DMS114 treated with DMSO at 0.1 percent for 48 hours (cell line): ENCODE measurements at regions not wholly inside any gene's neighbourhood (a gene's known extent, or its start where the extent isn't known, plus 50 kb on each side); places are given as distances from the start of the nearest gene placed in this dataset.

Experiments
- DNase-seq: peaks from one replicate; lab custom pipeline; 2025; ENCODE audit not compliant: unreplicated experiment; lab: John Stamatoyannopoulos, UW

DNA sequence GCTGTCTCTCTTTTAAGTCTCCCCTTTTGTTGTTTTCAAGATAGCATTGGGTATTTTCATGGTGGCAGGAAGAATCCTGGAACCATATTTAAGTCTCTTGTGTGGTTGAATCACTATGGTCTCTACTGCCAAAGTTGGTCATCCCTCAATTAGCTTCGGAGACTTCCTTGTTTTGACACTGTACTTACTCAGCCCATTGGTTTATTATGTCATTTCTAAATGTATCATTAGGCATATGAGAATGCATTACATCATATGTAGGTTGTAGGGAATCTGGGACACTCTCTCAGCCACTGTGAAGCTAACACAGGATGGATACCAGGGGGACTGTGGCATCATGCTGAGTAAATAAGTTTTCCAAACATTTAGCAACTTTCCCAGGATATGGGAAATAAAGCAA, 211.8 kb downstream of the DTHD1 start:
- DNase-seq: no peak

DNA sequence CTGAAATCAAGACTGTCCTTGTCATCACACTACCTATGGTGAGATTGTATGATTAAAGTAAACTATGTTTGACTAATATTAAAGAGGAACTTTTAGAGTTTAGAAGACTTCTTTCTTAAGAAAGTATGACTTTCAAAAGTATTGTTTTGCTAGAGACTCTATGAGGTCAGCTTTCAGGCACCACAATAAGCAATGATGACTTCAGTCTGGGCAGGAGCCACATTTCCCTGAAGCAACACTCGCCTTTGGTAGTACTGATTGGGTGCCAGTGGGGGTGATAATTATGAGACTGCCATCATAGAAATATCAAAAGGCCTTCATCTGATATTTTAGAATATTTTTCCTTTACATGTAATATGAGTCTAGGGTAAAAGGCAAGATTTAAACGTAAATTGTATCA, 212.6 kb downstream of the DTHD1 start:
- DNase-seq: no peak

DNA sequence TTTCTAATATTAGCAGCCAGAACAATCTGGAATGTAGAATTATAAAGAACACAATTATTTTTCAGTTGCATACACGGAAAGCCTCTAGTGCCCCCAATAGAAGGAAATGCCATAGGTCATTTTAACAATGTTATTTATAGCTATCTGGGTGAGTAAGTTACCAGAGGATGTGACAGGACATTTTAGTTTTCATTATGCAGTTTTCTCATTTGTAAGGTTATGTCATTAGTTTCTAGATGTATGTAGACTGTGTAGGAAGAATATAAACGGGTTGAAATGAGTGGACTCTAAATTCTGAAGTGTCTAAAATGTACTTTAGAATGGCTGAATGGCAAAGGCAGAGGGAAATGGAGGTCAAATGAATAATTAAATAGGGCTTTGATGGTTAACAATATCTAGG, 213.3 kb downstream of the DTHD1 start:
- no peak for DNase-seq

DNA sequence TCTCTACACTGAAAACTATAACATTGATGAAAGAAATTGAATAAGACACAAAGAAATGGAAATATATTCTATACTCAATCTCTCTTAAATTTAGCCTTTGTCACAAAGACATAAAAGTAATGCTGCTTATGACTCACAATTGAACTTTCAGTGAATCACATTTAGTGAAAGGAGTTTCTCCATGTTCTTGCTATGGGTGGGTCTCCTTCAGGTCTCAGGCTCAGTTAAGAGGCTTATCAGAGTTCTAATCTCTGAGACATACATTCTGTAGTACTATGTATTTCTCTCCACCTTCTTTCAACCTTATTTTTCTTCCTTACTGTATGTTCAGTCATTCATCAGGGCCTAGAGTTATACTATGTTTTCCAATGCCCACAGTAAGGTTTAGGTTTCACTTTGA, 220.9 kb downstream of the DTHD1 start:
- no peak for DNase-seq

DNA sequence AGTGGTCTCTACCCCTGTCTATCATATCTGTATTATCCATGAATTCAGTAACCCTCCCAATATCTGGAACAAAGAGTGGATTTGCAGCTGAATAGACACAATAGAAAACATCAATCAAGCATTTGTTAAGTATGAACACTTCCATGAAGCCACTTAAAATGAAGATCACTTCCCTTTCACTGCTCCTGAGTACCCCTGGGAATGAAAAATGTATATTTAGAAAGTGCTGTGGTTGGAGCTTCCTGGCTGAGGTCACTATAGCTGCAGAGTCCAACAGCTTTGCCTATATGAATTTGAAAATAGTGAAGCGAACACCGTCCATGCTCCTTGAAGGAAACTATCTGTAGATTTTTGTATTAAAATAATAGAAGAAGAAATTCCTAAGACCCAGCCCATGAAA, 227.0 kb downstream of the DTHD1 start:
- DNase-seq: no peak

DNA sequence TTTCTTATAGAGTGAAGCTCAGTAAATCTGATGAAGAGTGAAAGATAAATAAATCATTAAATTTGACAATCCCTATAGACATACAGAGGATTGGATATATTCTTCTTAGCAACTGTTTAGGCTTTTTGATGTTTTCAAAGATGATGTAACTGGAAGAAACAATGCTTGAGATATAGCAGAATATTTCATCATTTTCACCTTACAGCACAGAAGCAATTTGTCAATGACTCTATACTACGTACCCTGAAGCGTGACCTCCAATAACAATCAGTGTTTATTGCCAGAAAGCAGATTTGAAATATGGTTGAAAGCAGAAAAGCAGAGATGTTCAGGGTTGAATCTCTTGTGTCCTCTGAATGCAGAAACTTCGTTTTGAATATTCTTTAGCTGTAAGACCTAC, 228.4 kb downstream of the DTHD1 start:
- DNase-seq: no peak

DNA sequence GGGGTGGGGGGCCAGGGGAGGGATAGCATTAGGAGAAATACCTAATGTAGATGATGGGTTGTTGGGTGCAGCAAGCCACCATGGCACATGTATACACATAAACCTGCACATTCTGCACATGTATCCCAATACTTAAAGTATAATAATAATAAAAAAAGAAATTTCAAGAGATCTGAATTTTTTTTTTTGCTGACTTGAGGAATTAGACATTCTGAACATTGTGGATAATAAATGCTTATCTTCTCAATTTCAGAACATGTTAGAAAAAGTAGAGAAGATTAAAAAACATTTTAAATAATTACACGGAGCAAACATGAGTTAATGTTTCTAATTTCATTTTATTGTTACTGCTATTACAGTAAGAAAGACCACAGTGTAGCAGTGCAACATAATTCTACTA, 230.4 kb downstream of the DTHD1 start:
- no peak for DNase-seq

DNA sequence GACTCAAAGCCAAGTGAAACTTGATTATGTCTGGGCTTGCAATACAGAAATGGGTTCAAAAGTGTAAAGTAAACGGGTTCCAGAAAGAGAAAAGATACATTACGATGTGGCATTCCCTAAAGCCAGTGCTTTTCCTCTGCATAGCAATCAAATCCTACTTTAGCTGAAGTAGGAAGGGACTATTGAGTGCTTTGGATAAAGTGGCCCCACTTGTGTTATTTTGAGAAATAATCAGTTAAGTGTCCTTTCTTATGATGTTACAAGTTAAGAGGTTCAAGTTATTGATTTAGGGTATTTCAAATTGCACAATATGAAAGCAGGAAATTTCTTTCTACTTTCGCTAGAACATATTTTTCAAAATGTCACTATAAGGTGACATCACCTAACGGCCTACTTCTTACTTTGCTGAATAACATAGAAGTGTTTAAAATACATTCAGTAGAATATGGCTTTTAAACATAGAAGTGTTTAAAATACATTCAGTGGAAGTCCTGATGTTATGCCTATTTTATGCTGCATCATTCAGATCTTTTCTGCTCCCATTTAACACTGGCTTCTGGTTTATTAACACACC, 235.2 kb downstream of the DTHD1 start:
- no peak for DNase-seq

DNA sequence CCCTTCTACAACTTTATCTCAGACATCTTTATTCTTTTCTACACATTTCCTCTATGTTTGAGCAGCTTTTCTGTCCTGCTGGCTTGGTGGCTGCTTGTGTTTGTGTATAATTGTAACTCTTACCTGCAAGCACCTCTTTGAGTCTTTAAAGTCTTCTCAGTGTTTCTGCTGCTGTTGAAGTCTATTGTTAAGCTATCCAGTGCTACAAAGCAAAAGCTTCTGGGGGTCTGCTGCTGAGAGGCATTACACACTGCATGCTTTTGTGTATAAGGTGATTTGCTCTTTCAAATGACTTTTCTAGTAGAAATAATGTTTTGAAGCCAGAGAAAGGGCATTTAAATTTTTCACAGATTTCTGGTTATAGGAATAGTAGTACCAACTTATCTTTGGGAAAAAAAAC, 241.8 kb downstream of the DTHD1 start:
- no peak for DNase-seq

DNA sequence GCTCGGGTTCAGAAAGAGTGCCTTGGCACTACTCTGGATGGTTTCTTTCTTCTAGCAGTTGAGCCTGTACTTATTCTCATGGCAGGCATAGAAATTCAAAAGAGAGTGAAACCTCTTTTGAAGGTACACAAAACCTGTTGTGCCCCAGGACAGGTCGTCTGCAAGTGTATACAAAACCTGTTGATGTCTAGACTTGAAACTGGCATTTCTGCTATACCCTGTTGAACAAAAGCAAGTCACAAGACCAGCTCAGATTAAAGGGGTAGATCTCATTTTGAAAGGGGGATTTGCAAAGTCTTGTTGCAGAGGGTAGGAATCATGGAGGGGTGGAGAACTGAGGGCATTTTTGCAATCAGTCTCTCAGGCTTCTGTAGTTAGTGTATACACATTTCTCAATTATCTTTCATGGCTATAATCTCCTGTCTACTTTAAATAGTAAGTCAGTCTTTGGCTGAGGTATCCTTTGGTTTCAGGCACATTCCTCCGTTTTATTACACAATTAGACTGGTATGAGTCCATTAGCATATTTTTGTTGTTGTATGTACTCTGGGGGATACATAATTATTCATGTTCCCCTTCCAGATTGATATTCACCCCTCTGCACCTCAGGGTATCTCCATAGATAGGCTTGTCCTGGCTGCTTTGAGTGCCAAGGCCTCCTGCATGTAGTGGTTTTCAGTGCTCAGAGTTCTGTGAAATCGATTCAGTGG, 251.4 kb downstream of the DTHD1 start:
- no peak for DNase-seq

DNA sequence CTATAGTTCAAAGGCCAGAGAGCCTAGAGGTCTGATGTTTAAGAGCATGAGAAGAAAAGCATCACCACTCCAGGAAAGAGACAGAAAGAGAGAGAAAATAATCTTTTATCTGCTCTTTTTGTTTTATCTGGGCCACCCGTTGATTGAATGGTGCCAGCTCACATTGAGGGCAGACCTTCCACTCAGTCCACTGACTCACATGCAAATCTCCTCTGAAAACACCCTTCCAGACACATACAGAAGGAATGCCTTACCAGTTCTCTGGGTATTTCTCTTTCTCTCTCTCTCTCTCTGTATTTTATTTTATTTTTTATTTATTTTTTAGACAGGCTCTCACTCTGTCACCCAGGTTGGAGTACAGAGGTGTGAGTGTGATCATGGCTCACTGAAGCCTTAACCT, 252.5 kb downstream of the DTHD1 start:
- DNase-seq: no peak

DNA sequence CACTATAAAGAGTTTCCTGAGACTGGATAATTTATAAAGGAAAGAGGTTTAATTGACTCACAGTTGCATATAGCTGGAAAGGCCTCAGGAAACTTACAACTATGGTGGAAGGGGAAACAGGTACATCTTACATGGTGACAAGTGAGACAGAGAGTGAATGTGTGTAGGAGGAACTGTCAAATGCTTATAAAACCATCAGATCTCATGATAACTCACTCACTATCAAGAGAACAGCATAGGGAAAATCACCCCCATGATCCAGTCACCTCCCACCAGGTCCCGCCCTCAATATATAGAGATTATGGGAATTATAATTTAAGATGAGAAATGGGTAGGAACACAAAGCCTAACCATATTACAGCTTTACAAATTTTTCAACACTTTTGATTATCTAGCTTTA, 266.0 kb downstream of the DTHD1 start:
- no peak for DNase-seq

DNA sequence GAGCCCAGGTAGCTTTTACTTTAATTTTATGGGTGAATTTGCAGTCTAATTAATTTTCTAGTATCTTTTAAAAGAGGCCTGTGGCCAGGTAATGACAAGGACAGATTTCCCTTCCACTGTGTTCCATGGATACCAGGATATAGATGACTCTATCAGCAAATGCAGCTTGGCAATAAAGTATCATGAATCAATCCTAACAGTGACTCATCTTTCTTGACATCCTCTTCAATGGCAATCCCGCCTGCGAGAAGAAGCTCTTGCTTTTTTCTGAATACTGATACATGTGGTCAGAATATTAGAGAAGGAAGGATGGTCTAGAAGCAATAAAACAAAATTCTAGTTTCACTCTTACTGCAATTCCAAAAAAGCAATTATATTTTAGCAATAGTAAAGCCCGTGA, 267.8 kb downstream of the DTHD1 start:
- DNase-seq: no peak

DNA sequence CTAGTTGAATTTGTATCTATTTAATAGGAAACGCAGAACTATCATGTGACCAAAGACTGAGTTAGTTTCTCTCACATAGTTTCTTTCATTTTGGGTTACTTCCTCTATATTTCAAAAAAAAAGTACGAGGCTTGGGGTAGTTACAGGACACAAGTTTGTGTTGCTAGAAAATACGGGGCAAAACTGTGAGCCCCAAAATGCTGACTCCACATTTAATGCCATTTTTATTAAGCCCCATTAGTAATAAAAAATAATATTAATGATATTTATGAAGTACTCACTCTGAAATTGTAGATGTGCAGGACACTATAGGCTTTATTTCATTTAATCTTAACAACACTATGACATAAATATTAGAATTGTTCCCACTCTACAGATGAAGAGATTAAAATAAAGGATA, 268.6 kb downstream of the DTHD1 start:
- DNase-seq: no peak

DNA sequence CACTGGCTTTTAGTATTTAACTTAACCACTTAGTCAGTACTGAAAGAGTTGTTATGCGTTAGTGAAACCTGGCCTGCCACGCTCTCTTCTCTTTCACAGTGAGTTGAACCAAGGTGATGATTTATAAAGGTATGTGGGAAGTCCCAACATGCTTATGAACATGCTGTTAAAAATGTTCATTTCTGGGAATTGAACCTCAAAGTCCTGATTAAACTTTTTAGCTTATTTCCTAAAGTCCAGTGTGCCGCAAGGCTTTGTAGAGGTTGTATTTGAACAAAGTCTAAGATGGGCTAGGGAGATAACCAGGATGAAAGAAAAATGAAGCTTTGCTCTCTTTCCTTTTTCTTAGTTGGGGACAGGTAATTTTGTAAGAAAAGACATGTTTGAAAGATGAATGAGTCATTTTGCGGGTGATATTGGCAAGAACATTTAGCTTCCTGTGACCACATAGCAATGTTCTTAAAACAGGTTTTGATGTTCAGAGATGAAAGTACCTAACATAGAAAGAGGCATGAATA, 270.3 kb downstream of the DTHD1 start:
- no peak for DNase-seq

DNA sequence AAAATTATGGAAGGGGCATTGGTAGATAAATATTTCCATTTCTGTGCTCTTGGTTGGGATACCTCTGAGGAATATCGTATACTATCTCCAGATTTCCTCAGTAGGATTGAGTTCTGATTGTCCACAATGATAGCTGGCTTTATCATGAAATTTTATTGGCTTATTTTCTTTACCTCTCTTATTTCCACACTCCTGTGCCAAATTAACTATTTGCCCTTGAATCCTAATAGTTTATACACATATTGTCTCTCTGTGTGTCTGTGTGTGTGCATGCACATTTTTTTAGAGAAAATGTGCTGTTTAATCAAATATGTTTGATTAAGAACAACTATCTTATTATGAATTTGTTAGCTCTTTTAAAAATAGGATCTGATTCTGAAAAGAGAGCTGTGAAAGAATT, 271.6 kb downstream of the DTHD1 start:
- no peak for DNase-seq

DNA sequence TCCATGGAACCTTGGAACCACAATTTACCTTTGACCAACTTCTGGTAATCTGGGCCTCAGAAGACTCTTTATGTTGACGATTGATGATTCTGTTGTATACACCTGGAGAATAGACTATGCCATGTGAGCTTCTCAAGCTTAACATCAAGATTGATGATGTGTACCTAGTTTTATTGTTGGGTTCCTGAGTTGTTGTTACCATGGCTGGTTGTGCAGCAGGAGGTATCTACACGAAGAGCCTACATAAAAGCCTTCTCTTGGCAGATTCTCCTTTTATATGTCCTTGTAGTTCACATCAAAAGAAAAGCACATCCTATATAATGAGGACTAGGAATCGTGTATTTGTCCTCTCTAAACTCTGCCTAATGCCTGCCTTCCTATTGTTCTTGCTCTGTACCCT, 272.0 kb downstream of the DTHD1 start:
- no peak for DNase-seq

DNA sequence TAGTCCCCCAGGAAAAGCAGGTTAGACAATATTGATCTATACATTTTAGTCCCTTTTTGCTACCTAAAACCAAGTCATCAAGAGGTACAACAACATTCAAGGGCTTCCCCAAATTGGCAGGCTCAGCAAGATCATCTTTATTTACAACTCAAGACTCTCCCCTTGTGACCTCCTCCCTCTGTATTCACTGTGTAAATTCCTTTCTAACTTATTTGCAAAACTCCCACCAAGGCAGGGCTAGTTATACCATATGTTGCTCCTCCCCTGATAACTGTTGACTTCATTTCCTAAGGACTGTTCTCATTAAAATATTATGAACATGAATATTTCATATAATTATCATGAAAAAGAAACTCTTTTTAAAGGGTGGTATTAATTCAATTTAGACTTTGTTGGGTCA, 275.6 kb downstream of the DTHD1 start:
- DNase-seq: no peak

DNA sequence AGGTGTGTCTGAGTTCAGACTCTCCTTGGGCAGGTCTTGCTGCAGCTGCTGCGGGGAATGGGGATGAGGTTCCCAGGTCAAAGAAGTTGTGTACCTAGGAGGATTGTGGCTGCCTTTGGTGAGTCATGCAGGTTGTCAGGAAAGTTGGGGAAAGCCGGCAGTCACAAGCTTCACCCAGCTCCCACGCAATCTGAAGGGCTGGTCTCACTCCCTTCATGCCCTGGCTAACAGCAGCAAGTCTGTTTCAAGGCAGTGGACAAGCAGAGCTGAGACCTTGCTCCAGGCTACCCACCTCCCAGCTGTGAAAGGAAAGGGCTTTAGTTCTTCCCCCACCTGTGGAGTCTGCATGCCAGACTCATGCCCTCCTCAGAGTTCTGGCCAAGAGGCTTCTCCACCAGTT, 287.2 kb downstream of the DTHD1 start:
- DNase-seq: no peak

DNA sequence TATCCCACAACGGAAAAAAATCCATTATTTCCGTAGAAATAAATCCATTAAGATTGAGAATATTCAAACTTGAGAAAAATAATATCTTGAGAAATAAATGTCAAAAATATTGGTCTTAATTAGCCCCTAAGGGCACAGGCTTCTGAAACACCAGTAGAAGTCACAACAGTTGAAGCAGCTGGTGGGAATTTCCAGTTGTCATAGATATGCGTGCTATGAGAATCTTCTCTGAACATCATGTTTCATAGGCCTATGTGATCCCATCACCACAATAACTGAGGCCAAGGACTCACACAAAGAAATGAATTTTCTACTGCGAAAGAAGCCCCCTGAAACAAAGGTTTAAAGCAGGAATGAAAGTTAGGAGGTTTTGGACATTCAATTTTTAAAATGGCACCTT, 292.0 kb downstream of the DTHD1 start:
- DNase-seq: no peak

DNA sequence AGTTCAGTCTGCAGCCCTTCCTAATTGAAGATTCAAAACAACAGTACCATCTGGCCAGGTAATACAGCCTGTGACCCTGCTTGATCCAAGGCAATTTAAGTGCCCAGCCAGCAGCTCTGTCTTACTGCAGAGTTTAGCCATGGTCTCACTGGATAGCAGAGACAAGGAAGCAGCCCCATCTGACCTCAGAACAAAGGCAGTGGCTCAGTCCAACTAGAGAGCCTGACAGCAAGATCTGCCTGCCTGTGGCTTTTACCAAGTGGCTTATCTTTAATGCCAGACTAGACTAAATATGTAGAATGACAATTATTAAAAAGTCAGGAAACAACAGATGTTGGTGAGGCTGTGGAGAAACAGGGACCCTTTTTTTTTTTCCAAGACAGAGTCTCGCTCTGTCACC, 293.4 kb downstream of the DTHD1 start:
- no peak for DNase-seq

DNA sequence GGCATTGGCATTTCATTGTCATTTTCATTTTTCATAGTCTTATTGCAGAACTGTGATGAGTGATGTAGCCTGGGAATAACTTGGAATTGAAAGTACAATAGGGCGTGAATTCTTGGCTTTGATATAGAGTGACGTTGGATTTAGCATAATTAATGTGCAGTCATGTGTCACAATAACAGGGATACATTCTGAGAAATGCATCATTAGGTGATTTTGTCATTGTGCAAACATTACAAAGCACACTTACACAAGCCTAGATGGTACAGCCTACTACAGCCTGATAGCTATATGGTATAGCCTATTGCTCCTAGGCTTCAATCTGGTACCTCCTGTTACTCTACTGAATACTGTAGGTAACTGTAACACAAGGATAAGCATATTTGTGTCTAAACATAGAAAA, 300.8 kb downstream of the DTHD1 start:
- DNase-seq: no peak

DNA sequence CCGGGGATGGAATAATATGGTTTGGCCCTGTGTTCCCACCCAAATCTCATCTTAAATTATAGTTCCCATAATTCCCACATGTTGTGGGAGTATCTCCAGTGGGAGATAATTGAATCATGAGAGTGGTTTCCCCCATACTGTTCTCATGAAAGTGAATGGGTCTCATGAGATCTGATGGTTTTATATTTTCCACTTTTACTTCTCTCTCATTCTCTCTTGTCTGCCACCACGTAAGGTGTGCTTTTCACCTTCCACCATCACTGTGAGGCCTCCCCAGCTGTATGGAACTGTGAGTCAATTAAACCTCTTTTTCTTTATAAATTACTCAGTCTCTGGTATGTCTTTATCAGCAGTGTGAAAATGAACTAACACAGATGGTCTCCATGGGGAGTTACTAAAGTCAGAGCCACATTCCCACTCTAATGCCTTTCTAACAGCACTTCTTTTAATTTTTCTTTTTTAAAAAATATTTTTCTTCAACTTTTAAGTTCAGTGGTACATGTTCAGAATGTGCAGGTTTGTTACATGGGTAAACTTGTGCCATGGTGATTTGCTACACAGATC, 306.6 kb downstream of the DTHD1 start:
- DNase-seq: no peak
